ENCODE measurements at regions not wholly inside any gene's neighbourhood (a gene's known extent, or its start where the extent isn't known, plus 50 kb on each side); places are given as distances from the start of the nearest gene placed in this dataset.
"Not testable (repeated sequence)": the region's sequence is repeated elsewhere in the genome, so short reads cannot be mapped to it uniquely, and the experiment has no call there.

DNA sequence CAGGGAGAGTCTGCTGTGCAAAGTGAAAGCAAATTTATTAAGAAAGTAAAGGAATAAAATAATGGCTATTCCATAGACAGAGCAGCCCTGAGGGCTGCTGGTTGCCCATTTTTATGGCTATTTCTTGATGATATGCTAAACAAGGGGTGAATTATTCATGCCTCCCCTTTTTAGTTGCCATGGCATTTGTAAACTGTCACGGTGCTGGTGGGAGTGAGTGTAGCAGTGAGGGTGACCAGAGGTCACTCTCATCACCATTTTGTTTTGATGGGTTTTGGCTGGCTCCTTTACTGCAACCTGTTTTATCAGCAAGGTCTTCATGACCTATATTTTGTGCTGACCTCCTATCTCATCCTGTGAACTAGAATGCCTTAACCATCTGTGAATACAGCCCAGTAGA, 518.9 kb upstream of the HS3ST1 start:
- H3K36me3 Mint-ChIP-seq (ENCODE audit: low read depth); intact Hi-C loops (cut with micrococcal nuclease): not testable (repeated sequence)

GRCh38 chr4:11937941-11938340, 509.2 kb upstream of the HS3ST1 start:
- intact Hi-C loops (cut with micrococcal nuclease), result no loop called here
- Mint-ChIP-seq H3K9me3 (no peaks in the 10 kb centered on the region), H3K4me1 (ENCODE audit: low read depth) (no peaks in the 10 kb centered on the region), H3K27me3 (no peaks in the 10 kb centered on the region), H3K36me3 (ENCODE audit: low read depth) (no peaks in the 10 kb centered on the region), H3K4me3 (no peak overlapping the region), H3K27ac (no peak overlapping the region)

More for the DNA sequence above, 518.9 kb upstream of the HS3ST1 start:
- H3K4me3 Mint-ChIP-seq; H3K4me1 Mint-ChIP-seq (ENCODE audit: low read depth); H3K27ac Mint-ChIP-seq; H3K27me3 Mint-ChIP-seq; H3K9me3 Mint-ChIP-seq: not testable (repeated sequence)

DNA sequence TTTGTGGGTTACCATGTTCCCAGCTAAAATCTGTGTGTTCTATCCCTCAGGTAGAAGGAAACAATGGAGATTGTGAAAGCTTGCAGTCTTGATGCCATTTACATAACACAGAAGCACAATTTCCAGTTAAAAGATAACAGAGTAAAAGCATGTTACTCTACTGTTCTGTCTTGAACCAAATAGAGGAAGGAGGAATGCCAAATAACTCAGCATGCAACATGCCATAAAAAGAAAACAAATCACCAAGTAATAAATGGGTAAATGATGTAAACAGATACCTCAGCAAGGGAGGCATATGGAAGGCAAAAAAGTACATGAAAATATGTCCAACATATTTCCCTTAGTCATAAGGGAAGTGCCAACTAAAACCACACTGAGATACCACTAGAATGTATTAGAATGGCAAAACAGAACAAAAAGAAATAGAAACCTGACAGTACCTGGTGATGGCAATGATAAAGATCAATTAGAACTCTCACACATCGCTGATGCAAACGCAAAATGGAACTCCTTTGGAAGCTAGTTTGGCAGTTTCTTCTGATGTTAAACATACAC, 502.6 kb upstream of the HS3ST1 start:
- intact Hi-C loops (cut with micrococcal nuclease), result no loop called here

GRCh38 chr4:11929080-11929479, 500.4 kb upstream of the HS3ST1 start:
- Mint-ChIP-seq H3K4me1 (ENCODE audit: low read depth) (no peaks in the 10 kb centered on the region), H3K36me3 (ENCODE audit: low read depth) (no peaks in the 10 kb centered on the region), H3K9me3 (no peaks in the 10 kb centered on the region), H3K27me3 (no peaks in the 10 kb centered on the region), H3K27ac (no peak overlapping the region), H3K4me3 (no peak overlapping the region)
- intact Hi-C loops (cut with micrococcal nuclease), result no loop called here

More for the DNA sequence above, 502.6 kb upstream of the HS3ST1 start:
- Mint-ChIP-seq H3K4me1 (ENCODE audit: low read depth) (no peaks in the 10 kb centered on the region), H3K9me3 (no peaks in the 10 kb centered on the region), H3K4me3 (no peak overlapping the region), H3K27me3 (no peaks in the 10 kb centered on the region), H3K27ac (no peak overlapping the region), H3K36me3 (ENCODE audit: low read depth) (no peaks in the 10 kb centered on the region)

GRCh38 chr4:11919316-11919715, 490.6 kb upstream of the HS3ST1 start:
- Mint-ChIP-seq H3K27ac (no peak overlapping the region), H3K4me1 (ENCODE audit: low read depth) (no peaks in the 10 kb centered on the region), H3K36me3 (ENCODE audit: low read depth) (no peaks in the 10 kb centered on the region), H3K27me3 (no peaks in the 10 kb centered on the region), H3K4me3 (no peak overlapping the region), H3K9me3 (peaks cover 8% of the 10 kb centered on the region)
- intact Hi-C loops (cut with micrococcal nuclease), result no loop called here

- no peak overlapping the region for H3K27ac Mint-ChIP-seq
- H3K36me3 Mint-ChIP-seq (ENCODE audit: low read depth), result no peaks in the 10 kb centered on the region
- no peaks in the 10 kb centered on the region for H3K4me1 Mint-ChIP-seq (ENCODE audit: low read depth)
- intact Hi-C loops (cut with micrococcal nuclease), result no loop called here
- peaks cover 8% of the 10 kb centered on the region for H3K9me3 Mint-ChIP-seq
- H3K4me3 Mint-ChIP-seq, result no peak overlapping the region
- H3K27me3 Mint-ChIP-seq, result no peaks in the 10 kb centered on the region
Measured at GRCh38 chr4:11914406-11914805, 485.7 kb upstream of the HS3ST1 start.

- intact Hi-C loops (cut with micrococcal nuclease), result no loop called here
- Mint-ChIP-seq H3K36me3 (ENCODE audit: low read depth) (no peaks in the 10 kb centered on the region), H3K4me3 (no peak overlapping the region), H3K9me3 (peaks cover 8% of the 10 kb centered on the region), H3K27ac (no peak overlapping the region), H3K27me3 (no peaks in the 10 kb centered on the region), H3K4me1 (ENCODE audit: low read depth) (no peaks in the 10 kb centered on the region)
Measured at GRCh38 chr4:11912886-11913285, 484.2 kb upstream of the HS3ST1 start.

- no peaks in the 10 kb centered on the region for H3K27me3 Mint-ChIP-seq
- H3K4me1 Mint-ChIP-seq (ENCODE audit: low read depth), result no peaks in the 10 kb centered on the region
- H3K4me3 Mint-ChIP-seq, result no peak overlapping the region
- no peaks in the 10 kb centered on the region for H3K36me3 Mint-ChIP-seq (ENCODE audit: low read depth)
- intact Hi-C loops (cut with micrococcal nuclease), result no loop called here
- H3K27ac Mint-ChIP-seq, result no peak overlapping the region
- peaks cover under 1% of the 10 kb centered on the region for H3K9me3 Mint-ChIP-seq
Measured at GRCh38 chr4:11910812-11911211, 482.1 kb upstream of the HS3ST1 start.

GRCh38 chr4:11908712-11909111, 480.0 kb upstream of the HS3ST1 start:
- Mint-ChIP-seq H3K4me1 (ENCODE audit: low read depth) (no peaks in the 10 kb centered on the region), H3K27ac (no peak overlapping the region), H3K9me3 (no peaks in the 10 kb centered on the region), H3K36me3 (ENCODE audit: low read depth) (no peaks in the 10 kb centered on the region), H3K27me3 (peaks cover 7% of the 10 kb centered on the region), H3K4me3 (no peak overlapping the region)
- intact Hi-C loops (cut with micrococcal nuclease), result no loop called here

GRCh38 chr4:11908205-11908604, 479.5 kb upstream of the HS3ST1 start:
- H3K27ac Mint-ChIP-seq, result no peak overlapping the region
- intact Hi-C loops (cut with micrococcal nuclease), result no loop called here
- H3K4me3 Mint-ChIP-seq, result no peak overlapping the region
- H3K4me1 Mint-ChIP-seq (ENCODE audit: low read depth), result no peaks in the 10 kb centered on the region
- no peaks in the 10 kb centered on the region for H3K36me3 Mint-ChIP-seq (ENCODE audit: low read depth)
- peaks cover 7% of the 10 kb centered on the region for H3K27me3 Mint-ChIP-seq
- no peaks in the 10 kb centered on the region for H3K9me3 Mint-ChIP-seq

DNA sequence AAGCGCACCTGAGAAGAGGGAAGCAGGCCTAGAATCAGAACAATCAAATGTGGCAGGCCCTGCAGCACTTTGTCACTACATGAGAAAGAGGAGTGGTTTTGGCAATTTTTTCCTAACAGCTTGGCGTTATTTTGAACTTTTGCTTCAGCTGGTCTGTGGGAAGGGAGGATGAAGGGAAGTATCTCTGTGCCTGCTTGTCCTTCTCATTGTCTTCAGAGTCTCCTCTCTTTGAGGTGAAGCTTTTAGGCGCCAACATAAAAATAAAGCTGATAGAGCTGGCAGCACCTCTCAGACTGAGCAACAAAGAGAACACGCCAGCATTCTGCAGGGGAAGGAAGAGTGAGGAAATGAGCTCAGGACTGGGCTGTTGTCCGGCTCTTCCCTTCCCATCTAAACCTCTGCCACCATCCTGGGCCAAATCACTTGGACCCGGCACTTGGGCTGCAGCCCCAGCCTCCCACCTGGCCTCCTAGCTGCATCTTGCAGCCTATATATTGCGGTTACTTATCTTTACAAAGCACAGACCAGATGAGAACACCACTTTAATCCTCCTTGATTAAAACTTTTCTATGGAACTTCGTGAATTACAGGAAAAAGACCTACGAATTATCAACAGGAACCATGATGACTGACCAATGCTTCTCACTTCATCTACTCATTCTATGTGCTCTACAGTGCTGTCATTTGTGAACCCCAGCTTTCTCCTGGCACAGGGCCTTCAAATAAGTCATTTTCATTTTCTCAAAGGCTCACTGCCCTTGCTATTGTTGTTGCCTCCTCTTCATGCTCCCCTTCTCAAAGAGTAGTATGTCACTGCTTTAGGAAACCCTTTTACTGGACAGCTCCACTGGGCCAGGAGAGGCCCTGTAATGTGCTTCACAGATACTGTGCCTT, 476.4 kb upstream of the HS3ST1 start:
- Mint-ChIP-seq H3K4me1 (ENCODE audit: low read depth) (no peaks in the 10 kb centered on the region), H3K36me3 (ENCODE audit: low read depth) (no peaks in the 10 kb centered on the region), H3K27ac (no peak overlapping the region), H3K27me3 (peaks cover 7% of the 10 kb centered on the region), H3K4me3 (no peak overlapping the region), H3K9me3 (no peaks in the 10 kb centered on the region)
- intact Hi-C loops (cut with micrococcal nuclease), result no loop called here

GRCh38 chr4:11904117-11904535, 475.4 kb upstream of the HS3ST1 start:
- Mint-ChIP-seq H3K27me3 (peaks cover 7% of the 10 kb centered on the region), H3K27ac (no peak overlapping the region), H3K4me3 (no peak overlapping the region), H3K36me3 (ENCODE audit: low read depth) (no peaks in the 10 kb centered on the region), H3K4me1 (ENCODE audit: low read depth) (no peaks in the 10 kb centered on the region), H3K9me3 (peaks cover 3% of the 10 kb centered on the region)
- intact Hi-C loops (cut with micrococcal nuclease), result no loop called here

DNA sequence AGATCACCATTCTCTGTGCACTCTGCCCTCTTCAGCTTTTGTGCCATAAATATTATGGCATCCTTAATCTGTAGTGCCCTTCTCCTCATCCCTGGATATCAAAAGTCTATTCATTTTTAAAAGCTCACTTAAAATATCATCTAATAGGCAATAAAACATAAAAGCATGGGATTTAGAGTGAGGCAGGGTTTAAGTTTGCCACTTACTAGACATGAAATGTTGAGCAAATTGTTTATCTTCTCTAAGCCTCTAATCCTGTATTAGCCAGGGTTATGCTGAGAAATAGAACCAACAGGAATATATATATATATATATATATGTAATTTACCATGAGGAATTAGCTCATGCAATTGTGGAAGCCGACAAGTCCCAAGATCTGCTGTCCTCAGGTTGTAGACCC, 472.4 kb upstream of the HS3ST1 start:
- Mint-ChIP-seq H3K4me1 (ENCODE audit: low read depth) (no peaks in the 10 kb centered on the region), H3K4me3 (no peak overlapping the region), H3K27ac (no peak overlapping the region), H3K27me3 (peaks cover 7% of the 10 kb centered on the region), H3K36me3 (ENCODE audit: low read depth) (no peaks in the 10 kb centered on the region), H3K9me3 (peaks cover 24% of the 10 kb centered on the region)
- intact Hi-C loops (cut with micrococcal nuclease), result no loop called here

GRCh38 chr4:11900359-11900758, 471.7 kb upstream of the HS3ST1 start:
- no peak overlapping the region for H3K27ac Mint-ChIP-seq
- no peaks in the 10 kb centered on the region for H3K4me1 Mint-ChIP-seq (ENCODE audit: low read depth)
- peaks cover 5% of the 10 kb centered on the region for H3K27me3 Mint-ChIP-seq
- peaks cover 24% of the 10 kb centered on the region for H3K9me3 Mint-ChIP-seq
- no peaks in the 10 kb centered on the region for H3K36me3 Mint-ChIP-seq (ENCODE audit: low read depth)
- H3K4me3 Mint-ChIP-seq, result no peak overlapping the region
- intact Hi-C loops (cut with micrococcal nuclease), result no loop called here

DNA sequence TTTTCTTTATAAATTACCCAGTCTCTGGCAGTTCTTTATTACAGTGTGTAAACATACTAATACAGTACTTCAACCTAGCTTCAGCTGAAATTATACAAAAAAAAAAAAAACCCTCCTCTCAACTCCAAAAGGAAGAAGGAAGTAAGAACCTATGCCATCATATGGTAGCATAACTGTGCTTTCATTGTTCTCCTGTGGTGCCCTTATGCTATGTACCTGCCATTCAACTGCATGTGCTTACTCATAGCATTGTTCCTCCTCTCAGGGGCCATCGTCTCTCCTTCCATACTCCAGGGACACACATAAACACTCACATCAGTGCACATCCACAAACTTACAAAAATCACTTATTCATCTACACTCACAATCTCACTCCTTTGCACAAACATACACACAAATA, 470.1 kb upstream of the HS3ST1 start:
- Mint-ChIP-seq H3K9me3 (peaks cover 24% of the 10 kb centered on the region), H3K27me3 (no peaks in the 10 kb centered on the region), H3K4me1 (ENCODE audit: low read depth) (no peaks in the 10 kb centered on the region), H3K36me3 (ENCODE audit: low read depth) (no peaks in the 10 kb centered on the region), H3K27ac (no peak overlapping the region), H3K4me3 (no peak overlapping the region)
- intact Hi-C loops (cut with micrococcal nuclease), result no loop called here
